Nephron (organoid): ENCODE measurements at regions not wholly inside any gene's neighbourhood (a gene's known extent, or its start where the extent isn't known, plus 50 kb on each side); places are given as distances from the start of the nearest gene placed in this dataset.

Source experiments
- H3K27ac Mint-ChIP-seq, 3 experiments: 2 replicates each; pipeline ENCODE4 v1.8.0; 2020; ENCODE audit warnings: mixed read lengths in 3 of 3, mild to moderate bottlenecking in 2 of 3, moderate library complexity in 1 of 3
- H3K27me3 Mint-ChIP-seq: 2 replicates; pipeline ENCODE4 v1.8.0; 2021; ENCODE audit warnings: low read depth, mild to moderate bottlenecking, moderate library complexity, mixed read lengths
- H3K36me3 Mint-ChIP-seq: 2 replicates; pipeline ENCODE4 v1.8.0; 2020; ENCODE audit warnings: low read depth, mixed read lengths
- H3K4me1 Mint-ChIP-seq: 2 replicates; pipeline ENCODE4 v1.8.0; 2020; ENCODE audit warnings: mixed read lengths
- H3K4me3 Mint-ChIP-seq, 3 experiments: 2 replicates each; pipeline ENCODE4 v1.8.0; 2020; ENCODE audit warnings: mild to moderate bottlenecking in 3 of 3, mixed read lengths in 3 of 3, moderate library complexity in 2 of 3
- H3K9me3 Mint-ChIP-seq: 2 replicates; pipeline ENCODE4 v1.8.0; 2020; ENCODE audit warnings: mixed read lengths
- CTCF ChIP-seq, 3 experiments: fragments of 200-600 bp; sonication (generic); IDR thresholded peaks; one replicate each; pipeline ENCODE4 v1.5.0; 2021; ENCODE audit warnings: antibody characterized with exemption in 3 of 3; ENCODE audit not compliant: unreplicated experiment in 3 of 3

- peak overlapping the region; percentile 66 to 92 (median 84) for H3K27ac Mint-ChIP-seq
- H3K4me3 Mint-ChIP-seq = peak overlapping the region in 1 of 3 experiments; percentile 29
- TF ChIP-seq CTCF (IDR thresholded peaks at IDR 0.05; ENCODE audit: unreplicated experiment in 3 of 3) = peak; percentile 81 to 87 (median 83)
Observed at GRCh38 chr2:24409700-24410556, 49.6 kb upstream of the ITSN2 start.

More at GRCh38 chr2:24409700-24410556, 49.6 kb upstream of the ITSN2 start:
- Mint-ChIP-seq H3K27me3 (peaks cover 3% of the 10 kb centered on the region), H3K36me3 (no peaks in the 10 kb centered on the region), H3K9me3 (no peaks in the 10 kb centered on the region), H3K4me1 (peaks cover 38% of the 10 kb centered on the region)
